ENCODE measurements at regions not wholly inside any gene's neighbourhood (a gene's known extent, or its start where the extent isn't known, plus 50 kb on each side); places are given as distances from the start of the nearest gene placed in this dataset.
A peak's percentile ranks its signal among the peaks of the same experiment; 100 is the strongest.

DNA sequence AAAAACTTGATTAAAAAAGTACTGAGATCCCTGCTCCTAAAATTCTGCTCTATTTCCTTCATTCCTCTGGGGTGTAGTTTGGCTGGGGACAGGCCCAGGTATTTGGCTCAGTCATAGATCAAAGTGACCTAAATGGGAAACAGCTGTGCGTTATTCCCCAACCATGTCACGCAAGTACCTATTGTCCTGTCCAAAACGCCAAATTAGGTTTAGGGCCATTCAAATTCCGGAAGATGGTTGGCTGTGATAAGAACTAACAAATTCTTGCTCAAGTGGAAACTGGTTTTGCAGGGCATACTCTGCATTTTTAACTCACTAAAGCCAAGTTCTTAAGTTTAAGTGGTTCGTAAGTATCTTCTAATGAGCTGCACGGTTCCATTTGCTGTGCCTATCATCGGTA, 147.6 kb upstream of the TMEM170B start:
- ATAC-seq (no peak), DNase-seq (no peak)
- H3K4me1 Mint-ChIP-seq = peaks cover 25% of the 10 kb centered on the region
- H3K4me3 Mint-ChIP-seq = no peak overlapping the region
- peaks cover 4% of the 10 kb centered on the region for H3K9me3 Mint-ChIP-seq (ENCODE audit: low read depth)
- H3K27ac Mint-ChIP-seq = no peak overlapping the region
- H3K27me3 Mint-ChIP-seq = no peaks in the 10 kb centered on the region
- peaks cover 11% of the 10 kb centered on the region for H3K36me3 Mint-ChIP-seq
- CTCF ChIA-PET = no interaction called here

GRCh38 chr6:11388983-11389944, 148.3 kb upstream of the TMEM170B start:
- peaks cover 4% of the 10 kb centered on the region for H3K9me3 Mint-ChIP-seq (ENCODE audit: low read depth)
- peaks cover 28% of the 10 kb centered on the region for H3K4me1 Mint-ChIP-seq
- no peaks in the 10 kb centered on the region for H3K27me3 Mint-ChIP-seq
- no peak overlapping the region for H3K27ac Mint-ChIP-seq
- no peak overlapping the region for H3K4me3 Mint-ChIP-seq
- no peak for ATAC-seq
- CTCF ChIA-PET = no interaction called here
- peaks cover 11% of the 10 kb centered on the region for H3K36me3 Mint-ChIP-seq
- no peak for DNase-seq

DNA sequence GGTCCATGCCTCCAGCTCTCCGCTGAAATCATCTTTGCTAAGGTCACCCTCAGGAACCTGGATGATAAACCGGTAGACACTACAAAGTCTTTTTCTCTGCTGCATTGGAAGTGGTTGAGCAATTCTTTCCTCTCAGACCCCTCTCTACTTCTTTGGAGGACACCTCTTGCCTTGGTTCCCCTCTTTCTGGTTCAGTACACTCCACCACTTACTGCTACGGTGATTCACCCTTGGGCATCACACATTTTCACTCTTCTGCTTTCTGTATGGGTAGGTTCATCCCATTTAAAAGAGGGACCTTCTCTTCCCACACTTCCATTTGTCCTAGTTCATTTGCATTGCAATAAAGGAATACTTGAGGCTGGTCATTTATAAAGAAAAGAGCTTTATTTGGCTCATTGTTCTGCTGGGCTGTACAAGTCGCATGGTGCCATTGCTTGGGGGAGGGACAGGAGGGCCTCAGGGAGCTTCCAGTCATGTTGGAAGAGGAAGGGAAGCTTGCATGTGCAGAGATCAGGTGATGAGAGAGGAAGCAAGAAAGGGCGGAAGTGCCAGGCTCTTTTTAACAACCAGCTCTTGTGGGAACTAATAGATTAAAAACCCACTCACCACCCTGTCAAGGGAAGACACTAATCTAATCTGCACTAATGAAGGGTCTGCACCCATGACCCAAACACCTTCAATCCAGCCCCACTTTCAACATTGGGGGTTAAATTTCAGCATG, 149.7 kb upstream of the TMEM170B start:
- H3K4me3 Mint-ChIP-seq = no peak overlapping the region
- CTCF ChIA-PET = no interaction called here

GRCh38 chr6:11386726-11387125, 150.8 kb upstream of the TMEM170B start:
- ATAC-seq (no peak), DNase-seq (no peak)
- Mint-ChIP-seq H3K4me3 (peak overlapping the region; percentile 29), H3K27me3 (no peaks in the 10 kb centered on the region), H3K27ac (peak overlapping the region; percentile 80), H3K36me3 (peaks cover 5% of the 10 kb centered on the region), H3K4me1 (peaks cover 37% of the 10 kb centered on the region), H3K9me3 (ENCODE audit: low read depth) (no peaks in the 10 kb centered on the region)
- CTCF ChIA-PET = no interaction called here

More for the DNA sequence above, 149.7 kb upstream of the TMEM170B start:
- H3K27ac Mint-ChIP-seq = no peak overlapping the region
- ATAC-seq (no peak), DNase-seq (no peak)
- peaks cover 4% of the 10 kb centered on the region for H3K9me3 Mint-ChIP-seq (ENCODE audit: low read depth)
- peaks cover 11% of the 10 kb centered on the region for H3K36me3 Mint-ChIP-seq
- no peaks in the 10 kb centered on the region for H3K27me3 Mint-ChIP-seq
- H3K4me1 Mint-ChIP-seq = peaks cover 31% of the 10 kb centered on the region

DNA sequence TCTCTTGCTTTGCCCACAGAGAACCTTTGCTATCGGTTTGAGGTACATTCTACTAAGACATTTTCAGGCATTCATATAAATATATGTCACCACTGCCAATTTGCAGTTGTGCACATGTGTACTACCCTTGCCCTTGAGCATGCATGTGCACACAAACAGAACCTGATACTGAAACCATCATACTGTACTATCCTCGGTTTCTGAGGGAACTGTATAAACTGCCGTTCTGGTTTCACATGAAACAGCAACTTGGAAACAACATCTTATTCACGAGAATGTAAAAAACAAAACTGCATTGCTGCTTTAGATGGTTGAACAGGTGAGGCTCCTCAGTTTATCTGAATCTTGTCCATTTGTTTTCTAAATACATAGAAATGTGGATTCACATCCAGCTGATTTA, 151.2 kb upstream of the TMEM170B start:
- CTCF ChIA-PET = interaction anchor here (1.3 kb wide), 1 partner anchor 110 kb away, joined by 4 read pairs; no protein-coding TSS in a partner anchor
- DNase-seq = peak; percentile 47
- Mint-ChIP-seq H3K27me3 (no peaks in the 10 kb centered on the region), H3K9me3 (ENCODE audit: low read depth) (no peaks in the 10 kb centered on the region), H3K27ac (peak overlapping the region; percentile 80), H3K4me1 (peaks cover 41% of the 10 kb centered on the region), H3K36me3 (peaks cover 9% of the 10 kb centered on the region), H3K4me3 (peak overlapping the region; percentile 29)
- peak; percentile 25 for ATAC-seq

DNA sequence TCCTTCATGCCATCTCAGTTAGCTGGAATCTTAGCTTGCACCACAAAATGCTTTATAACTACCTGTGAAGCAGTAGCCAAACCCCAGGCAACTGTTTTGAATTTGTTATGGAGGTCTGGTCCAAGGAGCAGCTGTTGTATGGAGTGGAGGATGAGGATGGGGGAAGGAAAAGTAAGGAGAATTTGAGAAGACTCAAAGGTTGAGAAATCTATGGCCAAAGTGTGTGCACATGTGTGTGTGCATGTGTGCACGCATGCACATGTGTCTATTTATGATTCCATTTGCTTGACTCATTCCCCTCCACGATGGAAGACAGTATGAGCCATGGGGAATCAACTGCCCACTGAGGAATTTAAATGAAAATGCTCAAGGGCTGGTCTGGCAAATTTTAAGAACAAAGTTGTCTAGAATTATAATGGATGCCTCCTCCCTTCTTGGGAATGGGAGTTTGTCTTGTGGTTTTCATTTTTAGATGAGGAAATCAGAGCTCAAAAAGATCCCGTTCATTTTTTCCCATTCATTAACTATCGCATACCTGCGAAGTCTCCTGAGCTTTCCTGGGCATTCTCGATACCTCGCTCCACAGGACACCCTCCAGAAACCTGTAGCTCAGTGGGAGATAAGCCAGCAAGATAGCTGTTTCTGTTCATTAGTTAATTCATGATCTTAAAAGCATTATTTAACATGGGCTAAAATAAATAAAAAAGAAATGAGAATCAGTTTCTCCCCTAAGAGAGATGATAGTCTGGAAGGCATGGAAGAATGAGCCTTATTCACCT, 152.3 kb upstream of the NEDD9 start:
- no peak for ATAC-seq
- CTCF ChIA-PET = interaction anchor here (1.0 to 1.3 kb wide), 2 partner anchors 17 to 111 kb away, joined by 3 to 4 read pairs; no protein-coding TSS in a partner anchor

GRCh38 chr6:11381801-11382513, 149.5 kb upstream of the NEDD9 start:
- DNase-seq (peak; percentile 89), ATAC-seq (peak; percentile 89)
- H3K36me3 Mint-ChIP-seq = peaks cover 40% of the 10 kb centered on the region
- H3K27ac Mint-ChIP-seq = peak overlapping the region; percentile 94
- H3K4me1 Mint-ChIP-seq = peaks cover 66% of the 10 kb centered on the region
- peak overlapping the region; percentile 83 for H3K4me3 Mint-ChIP-seq
- CTCF ChIA-PET = interaction anchor here (0.8 to 4.7 kb wide), 7 partner anchors 15 to 212 kb away, joined by 3 to 23 read pairs (median 4); no protein-coding TSS in a partner anchor
- H3K27me3 Mint-ChIP-seq = no peaks in the 10 kb centered on the region
- peaks cover 4% of the 10 kb centered on the region for H3K9me3 Mint-ChIP-seq (ENCODE audit: low read depth)

More for the DNA sequence above, 152.3 kb upstream of the NEDD9 start:
- Mint-ChIP-seq H3K4me1 (peaks cover 56% of the 10 kb centered on the region), H3K27ac (no peak overlapping the region), H3K27me3 (no peaks in the 10 kb centered on the region), H3K4me3 (no peak overlapping the region), H3K36me3 (peaks cover 19% of the 10 kb centered on the region), H3K9me3 (ENCODE audit: low read depth) (no peaks in the 10 kb centered on the region)
- DNase-seq = no peak

DNA sequence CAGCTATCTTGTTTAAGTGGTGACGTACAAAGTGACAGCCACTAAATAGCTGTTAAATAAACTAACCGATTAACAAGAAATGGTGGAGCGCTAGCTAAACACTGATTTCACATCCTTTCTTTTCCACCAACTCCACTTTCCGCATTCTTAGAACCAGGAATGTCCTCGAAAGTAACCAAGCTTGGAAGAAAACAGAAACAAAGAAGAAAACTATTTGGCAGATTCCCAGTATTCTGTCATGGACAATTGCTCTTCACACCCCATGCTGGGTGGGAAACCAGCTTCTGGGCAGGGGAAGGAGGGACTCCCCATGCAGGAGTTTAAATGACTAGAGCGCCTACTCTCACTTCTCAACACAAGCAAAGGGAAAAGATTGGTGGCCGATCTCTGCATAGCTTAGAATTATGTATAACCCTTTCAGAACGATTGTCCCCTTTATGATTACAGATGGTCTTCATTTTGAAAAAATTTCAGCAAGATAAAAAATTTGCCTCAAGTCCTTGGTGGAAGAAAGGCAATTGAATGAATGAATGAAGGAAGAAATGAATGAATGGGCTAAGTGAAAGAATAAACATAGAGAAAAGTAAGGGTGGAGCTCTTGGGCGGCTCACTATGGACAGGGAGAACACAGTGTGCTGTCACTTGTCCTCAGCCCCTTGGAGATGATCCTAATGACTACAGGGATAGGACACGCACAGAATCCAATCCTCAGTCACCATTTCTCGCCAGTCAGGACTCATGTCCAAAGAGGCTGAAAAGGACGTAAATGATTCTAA, 148.7 kb upstream of the NEDD9 start:
- peak overlapping the region; percentile 94 for H3K27ac Mint-ChIP-seq
- CTCF ChIA-PET = interaction anchor here (0.8 to 4.7 kb wide), 8 partner anchors 10 to 211 kb away, joined by 3 to 23 read pairs (median 4); no protein-coding TSS in a partner anchor
- peaks cover 61% of the 10 kb centered on the region for H3K4me1 Mint-ChIP-seq
- H3K27me3 Mint-ChIP-seq = no peaks in the 10 kb centered on the region
- H3K9me3 Mint-ChIP-seq (ENCODE audit: low read depth) = peaks cover 4% of the 10 kb centered on the region
- peak overlapping the region; percentile 83 for H3K4me3 Mint-ChIP-seq
- peaks cover 45% of the 10 kb centered on the region for H3K36me3 Mint-ChIP-seq
- no peak for DNase-seq
- peak; percentile 3 for ATAC-seq

DNA sequence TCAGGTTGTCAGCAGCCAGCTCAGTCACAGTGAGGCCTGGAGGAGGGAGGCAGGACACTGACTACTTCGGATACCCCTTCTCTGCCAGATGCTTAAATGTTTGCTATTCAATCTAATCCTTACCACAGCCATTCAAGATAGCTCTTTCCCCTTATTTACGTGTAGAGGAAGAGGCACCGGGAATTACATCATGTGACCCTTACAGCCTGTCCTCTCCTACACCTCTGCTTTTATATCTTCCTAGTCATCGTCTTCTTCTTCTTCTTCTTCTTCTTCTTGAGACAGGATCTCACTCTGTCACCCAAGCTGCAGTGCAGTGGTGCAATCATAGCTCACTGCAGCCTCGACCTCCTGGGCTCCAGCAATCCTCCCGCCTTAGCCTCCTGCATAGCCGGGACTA, 148.1 kb upstream of the NEDD9 start:
- Mint-ChIP-seq H3K27ac (no peak overlapping the region), H3K9me3 (ENCODE audit: low read depth) (peaks cover 4% of the 10 kb centered on the region), H3K4me3 (peak overlapping the region; percentile 83), H3K27me3 (no peaks in the 10 kb centered on the region), H3K4me1 (peaks cover 61% of the 10 kb centered on the region), H3K36me3 (peaks cover 48% of the 10 kb centered on the region)
- no peak for DNase-seq
- CTCF ChIA-PET = interaction anchor here (1.1 to 4.7 kb wide), 6 partner anchors 9 to 210 kb away, joined by 3 to 23 read pairs (median 3); no protein-coding TSS in a partner anchor
- no peak for ATAC-seq

DNA sequence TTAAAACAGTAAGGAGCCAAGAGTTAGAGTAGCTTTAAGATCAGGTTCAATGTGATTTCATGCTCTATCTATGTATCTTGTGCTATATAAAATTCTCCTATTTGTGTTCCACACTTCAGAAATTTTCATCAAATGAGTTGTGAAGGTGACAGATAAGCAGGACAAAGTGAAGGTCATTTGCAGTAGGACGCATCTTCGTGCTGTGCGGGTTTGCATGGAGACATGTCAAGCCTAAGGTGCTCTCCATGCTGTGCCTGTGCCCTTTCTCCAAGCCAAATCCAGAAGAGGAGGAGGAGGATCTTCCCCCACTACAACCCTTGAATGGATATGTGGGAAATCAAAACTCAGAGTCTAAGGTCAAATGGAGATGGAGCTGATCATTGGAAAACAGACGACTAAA, 147.3 kb upstream of the NEDD9 start:
- H3K27ac Mint-ChIP-seq = no peak overlapping the region
- H3K36me3 Mint-ChIP-seq = peaks cover 55% of the 10 kb centered on the region
- CTCF ChIA-PET = interaction anchor here (1.5 to 4.7 kb wide), 5 partner anchors 8 to 210 kb away, joined by 3 to 23 read pairs (median 3); no protein-coding TSS in a partner anchor
- H3K9me3 Mint-ChIP-seq (ENCODE audit: low read depth) = peaks cover 4% of the 10 kb centered on the region
- H3K4me3 Mint-ChIP-seq = no peak overlapping the region
- ATAC-seq = no peak
- DNase-seq = no peak
- peaks cover 63% of the 10 kb centered on the region for H3K4me1 Mint-ChIP-seq
- no peaks in the 10 kb centered on the region for H3K27me3 Mint-ChIP-seq

DNA sequence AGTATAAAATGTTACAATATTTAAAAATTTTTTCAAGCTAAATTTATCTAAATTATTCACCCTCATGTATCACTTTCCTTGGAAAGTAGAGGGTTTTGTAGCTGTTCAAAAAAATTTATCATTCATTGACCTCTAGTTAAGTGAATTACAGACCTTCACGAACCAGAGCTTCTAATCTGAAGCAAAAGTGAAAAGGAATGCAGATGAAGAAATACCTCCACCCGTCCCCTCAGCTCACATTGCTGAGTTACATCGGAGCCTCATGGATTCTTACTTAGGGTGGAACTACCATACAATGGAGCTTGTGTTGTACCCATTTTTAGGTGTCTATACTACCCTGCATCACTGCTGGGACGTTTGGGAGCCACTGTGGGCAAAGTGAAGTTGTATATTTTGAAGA, 146.2 kb upstream of the NEDD9 start:
- DNase-seq (no peak), ATAC-seq (no peak)
- peaks cover 4% of the 10 kb centered on the region for H3K9me3 Mint-ChIP-seq (ENCODE audit: low read depth)
- no peaks in the 10 kb centered on the region for H3K27me3 Mint-ChIP-seq
- H3K4me3 Mint-ChIP-seq = no peak overlapping the region
- CTCF ChIA-PET = interaction anchor here (4.7 kb wide), 1 partner anchor 12 kb away, joined by 23 read pairs; no protein-coding TSS in a partner anchor
- H3K4me1 Mint-ChIP-seq = peaks cover 66% of the 10 kb centered on the region
- H3K27ac Mint-ChIP-seq = no peak overlapping the region
- peaks cover 65% of the 10 kb centered on the region for H3K36me3 Mint-ChIP-seq
